NCI-H2029 treated with DMSO at 0.1 percent for 48 hours (cell line): ENCODE measurements at regions not wholly inside any gene's neighbourhood (a gene's known extent, or its start where the extent isn't known, plus 50 kb on each side); places are given as distances from the start of the nearest gene placed in this dataset.
"Not testable (repeated sequence)": the region's sequence is repeated elsewhere in the genome, so short reads cannot be mapped to it uniquely, and the experiment has no call there.

Experiments used
- DNase-seq: peaks from one replicate; lab custom pipeline; 2025; lab: John Stamatoyannopoulos, UW

DNA sequence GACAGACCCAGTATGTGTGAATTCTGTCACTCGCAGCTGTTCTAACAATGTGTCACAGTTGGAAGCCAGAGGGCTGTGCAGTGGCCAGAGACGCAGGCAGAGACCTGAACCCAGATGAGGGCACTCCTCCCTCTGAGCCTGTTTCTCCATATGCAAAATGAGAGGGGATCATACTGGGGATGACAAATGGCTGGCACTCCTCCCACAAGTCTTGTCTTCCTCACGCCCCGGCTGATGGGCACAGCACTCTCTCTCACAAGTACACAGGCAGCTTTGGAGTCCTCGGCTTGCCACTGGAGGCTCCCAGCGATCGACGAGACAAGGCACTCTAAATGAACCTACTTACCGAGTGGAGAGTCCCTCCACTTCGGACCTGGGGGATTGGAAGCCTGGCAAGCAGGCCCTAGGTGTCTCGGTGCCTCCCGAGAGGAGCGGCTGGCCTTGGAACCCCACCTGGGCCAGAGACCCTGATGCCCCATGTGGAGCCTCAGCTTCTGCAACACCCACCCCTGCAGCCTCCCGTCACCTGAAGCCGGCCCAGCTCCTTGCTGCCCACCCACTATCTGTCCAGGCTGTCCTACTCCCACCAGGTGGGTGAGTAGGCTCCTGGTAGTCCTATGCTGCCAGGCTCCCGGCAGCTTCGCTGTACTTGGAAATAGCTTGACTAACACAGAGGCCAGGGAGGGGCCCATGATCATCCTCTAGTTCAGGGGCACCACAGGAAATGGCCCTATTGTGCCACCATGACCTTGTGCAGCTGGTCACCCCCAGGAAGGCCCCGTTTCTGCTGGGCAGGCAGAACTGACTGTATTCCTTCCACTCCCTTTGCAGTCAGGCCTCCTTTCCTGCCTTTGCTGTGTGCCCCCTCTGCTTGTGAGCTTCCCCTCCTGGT is 65.0 kb upstream of the IQSEC1 start:
- no peak for DNase-seq

DNA sequence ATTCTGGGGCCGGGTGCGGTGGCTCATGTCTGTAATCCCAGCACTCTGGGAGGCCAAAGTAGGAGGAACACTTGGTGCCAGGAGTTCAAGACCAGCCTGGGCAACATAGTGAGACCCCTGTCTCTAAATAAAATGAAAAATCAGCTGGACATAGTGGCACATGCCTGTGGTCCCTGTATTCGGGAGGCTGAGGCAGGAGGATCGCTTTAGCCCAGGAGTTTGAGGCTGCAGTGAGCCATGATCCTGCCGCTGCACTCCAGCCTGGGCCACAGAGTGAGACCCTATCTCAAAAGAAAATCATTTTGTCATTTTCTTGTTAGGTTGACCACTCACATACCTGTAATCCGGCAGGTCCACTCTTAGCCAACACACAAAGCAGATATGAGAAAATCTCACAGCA is 63.6 kb upstream of the IQSEC1 start:
- not testable (repeated sequence) for DNase-seq

DNA sequence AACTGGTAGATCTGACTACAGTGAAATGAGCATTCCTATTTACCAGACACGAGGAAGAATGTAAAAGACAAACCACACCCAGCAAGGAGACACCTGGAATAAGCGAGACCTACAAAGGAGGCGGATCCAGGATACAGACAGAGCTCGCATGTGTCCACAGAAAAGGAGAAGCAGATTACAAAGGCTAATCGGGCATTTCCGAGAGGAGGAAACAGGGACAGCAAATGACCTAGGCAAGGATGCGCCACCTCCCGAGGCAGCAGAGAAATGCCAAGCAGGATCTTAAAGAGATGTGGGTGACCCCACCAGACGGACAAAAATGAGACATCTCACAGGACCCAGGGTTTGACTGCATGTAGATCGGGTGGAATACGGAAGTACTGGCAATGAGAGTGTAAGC is 63.2 kb upstream of the IQSEC1 start:
- no peak for DNase-seq

DNA sequence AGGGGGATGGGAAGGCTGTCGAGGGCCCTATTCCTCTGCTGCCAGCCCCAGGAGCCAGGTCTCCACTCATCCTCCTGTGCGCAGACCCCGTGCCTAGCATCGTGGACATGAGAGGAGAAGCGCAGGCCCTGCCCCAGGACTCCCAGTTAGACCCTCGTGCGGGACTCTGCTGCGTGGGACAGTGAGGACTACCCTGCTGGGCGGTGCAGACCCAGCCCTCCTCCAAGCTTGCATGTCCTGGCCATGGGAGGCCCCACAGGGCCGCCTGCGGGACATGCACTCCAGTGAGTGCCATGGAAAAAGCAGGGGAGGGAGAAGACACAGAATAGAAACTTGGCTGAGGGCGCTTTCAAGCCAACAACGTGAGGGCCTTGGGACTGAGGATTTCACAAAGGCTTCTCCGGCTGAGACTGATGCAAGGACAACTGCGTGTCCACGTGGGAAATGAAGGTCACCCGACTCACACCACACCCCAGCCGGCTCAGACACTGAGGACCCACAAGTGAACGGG is 62.6 kb upstream of the IQSEC1 start:
- no peak for DNase-seq

DNA sequence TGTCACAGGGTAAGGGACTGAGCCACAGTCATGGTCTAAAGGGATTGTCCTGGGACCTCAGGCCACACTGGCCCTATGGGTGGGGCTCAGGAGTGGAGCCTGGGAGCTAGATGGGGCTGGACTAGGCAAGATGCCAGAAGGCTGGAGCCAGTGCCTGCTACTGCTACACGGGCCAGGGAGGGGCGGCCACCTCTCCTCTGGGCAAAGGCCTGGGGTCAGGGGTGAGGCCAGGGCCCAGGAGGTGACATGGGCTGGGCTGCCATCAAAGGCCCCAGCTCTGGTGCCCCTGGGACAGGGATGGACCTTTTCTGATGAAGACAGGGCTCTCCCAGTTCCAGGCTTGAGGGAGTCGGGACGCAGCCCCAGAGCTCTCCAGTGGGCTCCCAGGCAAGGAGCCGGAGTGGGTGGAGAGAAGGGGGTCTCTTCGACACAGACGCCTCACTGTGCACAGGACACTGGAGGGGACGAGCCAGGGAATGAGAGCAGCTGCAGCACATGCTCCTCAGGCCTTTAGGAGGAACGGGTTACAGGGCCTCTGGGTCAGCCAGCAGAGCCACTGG is 62.1 kb upstream of the IQSEC1 start:
- no peak for DNase-seq

DNA sequence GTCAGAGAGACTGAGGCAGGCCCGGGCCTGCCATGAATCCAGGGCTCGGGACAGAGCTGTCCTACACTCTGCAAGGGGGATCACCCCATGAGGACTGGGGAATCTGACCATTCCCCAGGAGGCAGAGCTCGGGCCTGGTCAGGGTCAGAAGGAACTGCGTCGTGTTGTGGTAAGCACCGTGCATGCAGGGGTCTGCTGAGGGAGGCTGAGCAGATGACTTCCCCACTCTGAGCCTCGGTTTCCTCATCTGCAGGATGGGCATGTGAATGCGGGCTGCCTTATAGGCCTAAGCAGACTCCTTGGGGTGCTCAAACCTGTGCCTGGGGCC is 61.6 kb upstream of the IQSEC1 start:
- DNase-seq, result no peak

DNA sequence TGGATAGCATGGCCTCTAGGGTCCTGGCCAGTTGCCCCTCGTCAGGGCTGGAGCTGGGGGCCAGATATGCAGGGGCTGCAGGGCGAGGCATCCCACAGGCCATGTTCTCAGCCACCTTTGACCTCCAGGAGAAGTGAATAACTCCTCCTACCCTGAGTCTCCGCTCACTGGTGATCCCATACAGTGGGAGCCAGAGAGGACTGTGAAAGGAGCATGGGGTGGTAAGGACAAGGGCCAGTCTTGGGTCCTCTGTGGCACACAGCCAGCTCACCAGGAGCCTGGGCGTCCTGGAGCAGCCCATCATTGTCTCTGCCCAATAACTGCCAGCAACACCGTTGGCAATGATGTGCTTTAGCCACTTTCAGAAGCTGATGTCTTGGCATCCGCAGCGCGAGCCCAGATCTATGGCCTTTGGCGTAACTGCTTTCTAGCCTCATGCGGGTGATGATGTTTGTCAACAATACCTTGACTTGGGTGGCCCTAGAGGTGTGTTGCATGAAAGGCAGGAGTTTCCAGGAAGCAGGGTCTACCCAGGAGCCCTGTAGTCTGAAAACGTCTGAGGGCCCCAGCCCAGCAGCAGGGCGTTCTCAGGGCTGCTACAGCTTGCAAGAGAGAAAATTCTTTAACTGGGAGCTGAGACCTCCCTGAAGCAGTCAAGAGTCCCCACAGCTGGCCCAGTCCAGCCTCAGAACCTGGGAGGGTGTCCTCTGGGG is 61.1 kb upstream of the IQSEC1 start:
- no peak for DNase-seq

DNA sequence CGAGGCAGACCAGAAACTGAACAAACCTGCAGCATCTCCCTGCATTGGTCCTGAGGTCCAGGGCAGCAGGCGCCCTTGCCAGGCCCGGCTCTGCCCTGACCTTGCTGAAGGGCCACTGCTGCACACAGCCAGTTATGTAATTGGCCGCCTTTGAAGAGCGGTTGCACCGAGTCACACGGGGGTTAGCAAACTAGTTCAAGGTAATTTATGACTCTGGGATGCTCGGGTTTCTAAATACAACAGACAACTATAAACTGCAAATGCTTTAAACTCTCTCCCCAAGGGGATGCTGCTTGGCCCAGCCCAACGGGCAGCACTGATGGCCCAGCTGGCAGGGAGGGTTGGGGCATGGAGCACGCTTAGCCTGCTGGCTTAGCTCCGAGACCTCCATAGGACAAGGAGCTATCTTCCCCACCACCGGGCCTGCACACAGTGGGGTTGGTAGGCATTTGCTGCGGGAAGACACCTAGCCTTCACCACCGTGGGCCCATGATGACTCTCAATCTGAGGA is 60.3 kb upstream of the IQSEC1 start:
- no peak for DNase-seq

DNA sequence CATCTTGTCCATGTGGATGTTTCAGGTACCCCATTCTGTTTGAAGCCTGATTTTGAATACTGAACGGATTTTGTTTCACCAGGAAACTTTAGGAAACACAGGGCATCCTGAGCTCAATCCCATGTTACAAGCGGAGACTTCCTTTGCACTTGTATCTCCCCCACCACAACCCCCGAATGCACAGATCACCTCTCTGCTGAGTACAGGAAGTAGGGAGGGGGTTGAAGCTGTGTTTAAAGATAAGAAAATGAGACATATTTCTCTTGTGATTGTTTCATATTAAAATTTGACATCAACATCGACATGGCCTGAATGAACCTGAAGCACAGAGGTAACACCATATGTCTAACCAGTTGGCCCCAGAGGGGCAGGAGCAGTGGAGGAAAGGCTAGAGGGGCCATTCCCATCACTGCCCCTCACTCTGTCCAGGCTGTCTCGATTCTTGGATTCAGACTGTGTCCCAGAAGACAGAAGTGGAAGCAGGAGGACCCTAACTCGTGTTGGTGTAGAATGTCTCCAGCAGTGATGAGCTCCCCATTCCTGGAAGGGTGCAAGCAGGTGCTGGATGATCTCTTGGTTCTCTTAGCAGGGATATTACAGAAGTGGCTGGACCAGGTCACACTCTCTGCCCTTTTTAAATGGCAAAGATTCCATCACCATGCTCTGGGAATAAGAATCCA is 59.6 kb upstream of the IQSEC1 start:
- no peak for DNase-seq

DNA sequence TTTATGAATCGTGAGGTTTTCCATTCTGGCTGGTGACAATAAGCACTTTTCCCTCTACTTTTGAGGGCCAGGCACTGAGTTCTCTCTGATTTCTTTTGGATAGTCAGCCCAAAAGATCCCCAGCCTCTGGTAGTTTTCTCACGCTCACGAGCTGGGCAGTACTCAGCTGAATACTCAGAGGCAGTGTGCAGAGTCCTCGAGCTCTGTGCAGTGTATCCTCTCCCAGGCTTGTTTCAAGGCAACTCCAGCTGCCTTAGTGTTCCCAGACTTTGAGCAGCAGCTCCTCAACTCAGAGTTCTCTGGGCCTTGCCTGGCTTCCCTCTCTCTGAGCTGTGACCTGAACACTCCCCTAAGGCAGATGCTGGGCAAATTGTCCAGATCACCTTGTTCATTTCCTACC is 59.1 kb upstream of the IQSEC1 start:
- DNase-seq, result no peak

DNA sequence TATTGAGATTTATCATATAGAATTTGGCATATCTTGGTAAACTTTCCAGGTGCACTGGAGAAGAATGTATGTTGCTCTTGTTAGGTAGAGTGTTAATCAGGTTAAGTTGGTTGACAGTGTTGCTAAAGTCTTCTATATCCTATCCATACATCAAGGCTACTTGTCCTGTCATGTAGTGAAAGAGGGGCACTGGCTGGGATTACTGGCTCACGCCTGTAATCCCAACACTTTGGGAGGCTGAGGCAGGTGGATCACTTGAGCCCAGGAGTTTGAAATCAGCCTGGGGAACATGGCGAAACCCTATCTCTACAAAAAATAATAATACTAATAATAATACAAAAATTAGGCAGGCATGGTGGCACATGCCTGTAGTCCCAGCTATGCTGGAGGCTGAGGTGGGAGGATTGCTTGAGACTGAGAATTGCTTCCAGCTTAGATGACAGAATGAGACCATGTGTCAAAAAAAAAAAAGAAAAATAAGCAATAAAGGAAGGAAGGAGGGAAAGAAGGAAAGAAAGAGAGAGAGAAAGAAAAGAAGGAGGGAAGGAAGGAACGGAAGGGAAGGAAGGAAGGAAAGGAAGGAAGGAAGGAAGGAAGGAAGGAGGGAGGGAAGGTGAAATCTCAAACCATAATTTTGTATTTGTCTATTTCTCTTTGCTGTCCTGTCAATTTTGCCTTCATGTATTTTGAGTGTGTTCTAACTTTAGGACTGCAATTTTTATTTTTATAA is 57.4 kb upstream of the IQSEC1 start:
- DNase-seq, result no peak

DNA sequence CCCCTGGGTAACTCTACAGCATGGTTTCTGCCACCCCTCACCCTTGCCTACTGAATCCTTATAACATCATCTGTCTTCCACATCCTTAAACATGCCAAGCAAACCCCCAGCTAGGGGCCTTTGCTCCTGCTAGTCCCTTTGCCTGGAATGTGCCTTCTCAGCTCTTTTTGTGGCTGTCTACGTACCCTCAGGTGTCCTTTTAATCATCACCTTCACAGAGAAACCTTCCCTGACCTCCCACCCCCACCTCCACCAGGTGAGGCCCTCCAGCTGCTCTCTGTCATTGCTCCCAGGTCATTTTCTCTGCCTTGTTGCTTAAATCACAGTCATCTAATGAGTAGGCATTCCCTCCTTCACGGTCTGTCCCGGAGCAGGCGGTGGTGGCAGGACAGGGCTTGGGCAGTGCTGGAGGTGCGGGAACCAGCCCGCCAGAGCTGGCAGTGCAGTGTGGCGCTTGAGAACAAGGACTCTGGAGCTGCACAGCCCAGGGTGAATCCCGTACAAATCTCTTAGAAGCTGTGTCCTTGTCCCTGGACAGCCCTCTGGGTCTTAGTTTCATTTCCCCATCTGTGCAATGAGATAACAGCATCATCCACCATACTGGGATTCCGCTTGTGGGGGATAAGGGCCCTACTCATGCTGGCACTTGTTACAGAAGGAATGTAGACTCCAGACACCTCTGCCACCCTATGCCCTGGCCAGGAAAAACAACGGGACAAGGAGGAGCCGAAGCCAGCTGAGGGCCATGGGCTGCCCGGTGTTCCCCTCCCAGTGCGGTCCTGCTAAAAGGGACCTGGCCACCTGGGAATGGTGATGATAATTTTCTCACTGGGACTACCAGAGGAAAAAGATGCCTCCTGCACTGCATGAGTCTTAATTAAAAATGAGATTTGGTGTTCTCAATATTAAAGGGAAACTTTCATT is 52.1 kb upstream of the IQSEC1 start:
- no peak for DNase-seq

DNA sequence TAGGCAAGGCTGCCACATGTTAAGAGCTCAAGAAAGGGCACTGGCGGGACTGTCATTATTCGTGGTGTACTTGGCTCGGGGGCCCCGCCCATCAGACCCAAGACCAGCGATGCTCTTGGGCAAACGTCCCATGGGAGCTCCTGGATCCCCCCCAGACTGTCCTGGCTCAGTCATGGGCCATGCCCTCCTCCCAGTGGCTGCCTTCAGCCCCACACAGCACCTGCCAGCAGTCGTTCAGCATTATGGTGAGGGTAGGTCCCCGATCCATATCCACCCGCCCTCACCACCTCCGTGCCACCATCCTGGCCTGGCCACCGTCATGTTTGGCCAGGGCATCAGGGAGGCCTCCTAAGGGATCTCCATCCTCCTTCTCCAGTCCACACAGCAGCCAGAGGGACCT is 51.4 kb upstream of the IQSEC1 start:
- no peak for DNase-seq

DNA sequence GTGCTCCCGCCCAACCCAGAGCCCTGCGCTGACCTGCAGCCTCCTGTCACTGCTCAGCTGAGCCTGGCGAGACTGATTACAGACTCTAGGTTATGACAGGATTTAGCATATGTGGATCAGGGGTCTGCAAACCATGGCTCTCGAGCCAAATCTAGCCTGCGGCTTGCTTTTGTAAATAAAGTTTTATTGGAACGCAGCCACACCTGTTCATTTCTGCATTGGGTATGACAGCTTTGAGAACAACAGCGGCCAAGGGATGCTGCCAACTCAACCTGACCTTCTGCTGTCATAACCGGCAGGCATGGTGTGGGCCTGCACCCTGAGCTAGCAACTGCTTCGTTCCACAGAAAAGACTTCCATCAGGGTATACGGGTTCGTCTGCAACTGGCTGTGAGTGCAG is 50.5 kb upstream of the IQSEC1 start:
- DNase-seq, result no peak

DNA sequence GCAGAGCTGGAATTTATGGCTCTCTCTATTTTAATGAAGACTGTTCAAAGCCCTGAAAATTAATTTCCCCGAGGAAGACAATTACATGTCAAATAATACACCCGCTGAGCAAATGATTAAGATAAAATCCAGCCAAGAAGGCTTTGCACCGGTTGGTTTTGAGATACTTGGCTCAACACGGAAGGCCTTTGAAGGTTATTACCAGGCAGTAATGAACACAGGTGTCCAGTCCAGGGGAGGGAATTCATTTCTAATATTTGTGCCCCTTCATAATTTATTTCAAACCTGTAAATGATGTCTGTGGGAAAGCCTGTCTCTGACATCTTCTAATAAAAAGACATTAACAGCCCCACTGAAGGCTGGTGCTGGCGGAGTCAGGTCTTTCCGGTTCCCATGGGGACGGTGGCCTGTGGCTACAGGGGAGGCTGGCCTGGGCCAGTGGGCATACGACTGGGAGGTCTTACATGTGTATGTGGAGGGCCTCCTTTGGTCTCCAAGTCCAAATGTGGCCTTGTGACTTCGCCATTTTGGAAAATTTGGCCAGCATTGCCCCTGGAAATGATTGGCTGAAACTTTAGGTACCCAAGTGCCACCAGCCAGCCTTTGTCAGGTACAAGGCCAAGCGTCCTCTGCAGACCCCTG is 49.9 kb upstream of the IQSEC1 start:
- no peak for DNase-seq
